B cell (primary cell): ENCODE measurements at regions not wholly inside any gene's neighbourhood (a gene's known extent, or its start where the extent isn't known, plus 50 kb on each side); places are given as distances from the start of the nearest gene placed in this dataset.

Experiments
- ATAC-seq: fragments of 200-7000 bp; cut with Tn5 transposase; one replicate; pipeline ENCODE4 v1.10.0; 2021; ENCODE audit warnings: low read depth, mild to moderate bottlenecking, moderate number of reproducible peaks, moderate library complexity
- CTCF ChIA-PET: fragments of 350-600 bp; sonication (Branson Sonifier 250); formaldehyde crosslinking; loops from one replicate; lab custom pipeline; 2021; ENCODE audit warnings: antibody characterized with exemption, inconsistent platforms; lab: Charles Lee
- POLR2A ChIA-PET: fragments of 350-600 bp; sonication (Branson Sonifier 250); formaldehyde crosslinking; loops from one replicate; lab custom pipeline; 2021; ENCODE audit warnings: antibody characterized with exemption; lab: Charles Lee
- DNase-seq: peaks from one replicate; pipeline ENCODE4 v3.0.0; 2013
- H2AFZ ChIP-seq: 2 replicates; pipeline ENCODE4 v1.6.1; 2012; ENCODE audit warnings: mild to moderate bottlenecking, low read depth, low read length; ENCODE audit not compliant: insufficient read depth, poor library complexity, severe bottlenecking
- H3K27ac ChIP-seq, 2 donors: 1 replicate in 1 of 2; 2 replicates in 1 of 2; pipeline ENCODE4 v1.5.1; 2012 to 2013; ENCODE audit warnings: low read length in 2 of 2, mild to moderate bottlenecking in 2 of 2, moderate library complexity in 1 of 2
- H3K27me3 ChIP-seq, 4 experiments: fragments of 200-600 bp in 1 of 4; sonication (generic) in 1 of 4; replicated peaks in 1 of 4; 1 replicate in 2 of 4; 2 replicates in 2 of 4; pipeline versions ENCODE4 v1.6.1 to v1.7.0; 2013 to 2016; ENCODE audit warnings: low read length in 3 of 4, mild to moderate bottlenecking in 2 of 4, mixed read lengths in 1 of 4, moderate library complexity in 1 of 4; ENCODE audit not compliant: insufficient read depth in 4 of 4, control insufficient read depth in 3 of 4; ENCODE audit errors: control extremely low read depth in 1 of 4
- H3K36me3 ChIP-seq, 2 experiments: replicated peaks in 1 of 2; 1 replicate in 1 of 2; 2 replicates in 1 of 2; pipeline versions ENCODE4 v1.6.1 to v1.7.1; 2013; ENCODE audit warnings: low read length in 1 of 2; ENCODE audit not compliant: insufficient read depth in 2 of 2, control insufficient read depth in 1 of 2; ENCODE audit errors: control extremely low read depth in 1 of 2, extremely low read depth in 1 of 2
- H3K4me1 ChIP-seq, 2 donors: fragments of 200-600 bp in 1 of 2; sonication (generic) in 1 of 2; 1 replicate in 1 of 2; 2 replicates in 1 of 2; pipeline versions ENCODE4 v1.5.1 to v1.6.1; 2013 to 2017; ENCODE audit warnings: low read length in 2 of 2; ENCODE audit not compliant: control insufficient read depth in 2 of 2, insufficient read depth in 2 of 2
- H3K4me2 ChIP-seq: replicated peaks from 2 replicates; pipeline ENCODE3; 2012; ENCODE audit warnings: mild to moderate bottlenecking, low read depth, low read length; ENCODE audit not compliant: poor library complexity, severe bottlenecking
- H3K4me3 ChIP-seq, 5 experiments: fragments of 200-600 bp in 1 of 5; sonication (generic) in 1 of 5; 1 replicate in 3 of 5; 2 replicates in 2 of 5; pipeline versions ENCODE4 v1.5.1 to v1.7.0; 2011 to 2016; ENCODE audit warnings: low read length in 4 of 5, mild to moderate bottlenecking in 4 of 5, low read depth in 2 of 5, control low read depth in 1 of 5, moderate library complexity in 1 of 5; ENCODE audit not compliant: insufficient read depth in 1 of 5; ENCODE audit errors: control extremely low read depth in 1 of 5, extremely low read depth in 1 of 5
- H3K79me2 ChIP-seq: fragments of 200-600 bp; sonication (generic); one replicate; pipeline ENCODE4 v1.6.0; 2016; ENCODE audit warnings: low read length; ENCODE audit not compliant: control insufficient read depth, insufficient read depth
- H3K9ac ChIP-seq: fragments of 200-600 bp; sonication (generic); 2 replicates; pipeline ENCODE4 v1.6.1; 2017; ENCODE audit warnings: mild to moderate bottlenecking, low read length, moderate library complexity
- H3K9me3 ChIP-seq, 3 donors: one replicate each; pipeline versions ENCODE4 v1.6.1 to v1.7.1; 2013; ENCODE audit warnings: low read length in 2 of 3; ENCODE audit not compliant: control insufficient read depth in 2 of 3, insufficient read depth in 1 of 3; ENCODE audit errors: control extremely low read depth in 1 of 3
- H4K20me1 ChIP-seq: 2 replicates; pipeline ENCODE4 v1.6.0; 2012; ENCODE audit warnings: mild to moderate bottlenecking, low read length; ENCODE audit not compliant: insufficient read depth, control insufficient read depth, poor library complexity, severe bottlenecking
- H3K27ac Mint-ChIP-seq: one replicate; pipeline ENCODE4 v1.8.0; 2021; ENCODE audit warnings: mixed read lengths
- H3K27me3 Mint-ChIP-seq: one replicate; pipeline ENCODE4 v1.8.0; 2021; ENCODE audit warnings: mixed read lengths
- H3K4me1 Mint-ChIP-seq: one replicate; pipeline ENCODE4 v1.8.0; 2021; ENCODE audit warnings: mixed read lengths
- H3K4me3 Mint-ChIP-seq: one replicate; pipeline ENCODE4 v1.8.0; 2021; ENCODE audit warnings: mixed read lengths
- H3K9me3 Mint-ChIP-seq: one replicate; pipeline ENCODE4 v1.8.0; 2022; ENCODE audit warnings: mixed read lengths; ENCODE audit not compliant: insufficient read depth
- CTCF ChIP-seq: fragments of 200-600 bp; IDR thresholded peaks from one replicate; pipeline ENCODE4 v1.8.0; 2022; ENCODE audit warnings: antibody characterized with exemption, mild to moderate bottlenecking
- EZH2 ChIP-seq: IDR thresholded peaks from 2 replicates; pipeline ENCODE4 v1.6.1; 2012; ENCODE audit warnings: borderline replicate concordance, low read depth, mild to moderate bottlenecking, moderate library complexity, low read length; ENCODE audit not compliant: insufficient read depth, poor library complexity, severe bottlenecking
- WGBS: methylation state at CpG from one replicate; pipeline ENCODE4 v1.1.5; 2013; ENCODE audit warnings: missing lambda C conversion rate; ENCODE audit not compliant: insufficient coverage; 5-methylcytosine and 5-hydroxymethylcytosine counted together
- intact Hi-C: fragments of 100-400 bp; cut with micrococcal nuclease; formaldehyde crosslinking; loops from one replicate; pipeline ENCODE4 v1.10.0; 2022

GRCh38 chr6:126534401-126534800, 194.5 kb downstream of the CENPW start:
- Histone ChIP-seq H3K79me2 (no peaks in the 10 kb centered on the region), H3K4me1 (no peaks in the 10 kb centered on the region), H3K27me3 (no peaks in the 10 kb centered on the region), H2AFZ (no peak overlapping the region), H3K4me2 (no peak overlapping the region), H4K20me1 (no peaks in the 10 kb centered on the region), H3K9ac (no peak overlapping the region), H3K9me3 (no peaks in the 10 kb centered on the region), H3K4me3 (no peak overlapping the region), H3K36me3 (no peaks in the 10 kb centered on the region), H3K27ac (no peak overlapping the region)
- no CpG with 5 or more reads among the region's 2 CpGs for WGBS
- H3K27me3 Mint-ChIP-seq, result no peaks in the 10 kb centered on the region
- ChIA-PET CTCF (no interaction called here), POLR2A (no interaction called here)
- no peaks in the 10 kb centered on the region for H3K4me1 Mint-ChIP-seq
- ATAC-seq, result no peak
- no peak overlapping the region for H3K27ac Mint-ChIP-seq
- TF ChIP-seq EZH2, result no peak
- TF ChIP-seq CTCF, result no peak
- H3K9me3 Mint-ChIP-seq, result no peaks in the 10 kb centered on the region
- H3K4me3 Mint-ChIP-seq, result no peak overlapping the region
- no peak for DNase-seq
- intact Hi-C loops, result no loop called here

GRCh38 chr6:126535138-126535537, 195.2 kb downstream of the CENPW start:
- H3K27ac Mint-ChIP-seq, result no peak overlapping the region
- H3K9me3 Mint-ChIP-seq, result no peaks in the 10 kb centered on the region

More at GRCh38 chr6:126535138-126535537, 195.2 kb downstream of the CENPW start:
- no CpG with 5 or more reads among the region's 3 CpGs for WGBS
- Histone ChIP-seq H3K9me3 (no peaks in the 10 kb centered on the region), H3K36me3 (no peaks in the 10 kb centered on the region), H3K9ac (no peak overlapping the region), H3K27me3 (no peaks in the 10 kb centered on the region), H2AFZ (no peak overlapping the region), H3K27ac (no peak overlapping the region), H3K79me2 (no peaks in the 10 kb centered on the region), H4K20me1 (no peaks in the 10 kb centered on the region), H3K4me1 (no peaks in the 10 kb centered on the region), H3K4me2 (no peak overlapping the region), H3K4me3 (no peak overlapping the region)
- no peak for DNase-seq
- Mint-ChIP-seq H3K4me3 (no peak overlapping the region), H3K4me1 (no peaks in the 10 kb centered on the region), H3K27me3 (no peaks in the 10 kb centered on the region)
- no peak for ATAC-seq
- POLR2A ChIA-PET, result no interaction called here
- intact Hi-C loops, result no loop called here
- CTCF ChIA-PET, result no interaction called here
- TF ChIP-seq CTCF, result no peak
- TF ChIP-seq EZH2, result no peak
